ACC112 (cell line): ENCODE measurements at regions not wholly inside any gene's neighbourhood (a gene's known extent, or its start where the extent isn't known, plus 50 kb on each side); places are given as distances from the start of the nearest gene placed in this dataset.

Experiments
- H2AFZ ChIP-seq: fragments of 200-600 bp; sonication (generic); one replicate; pipeline ENCODE4 v1.6.0; 2017; ENCODE audit warnings: antibody characterized with exemption, low read length; ENCODE audit not compliant: unreplicated experiment
- H3K27ac ChIP-seq: fragments of 200-600 bp; sonication (generic); 2 replicates; pipeline ENCODE4 v1.5.1; 2014; ENCODE audit warnings: low read depth, mild to moderate bottlenecking, antibody characterized with exemption, low read length, moderate library complexity
- H3K27me3 ChIP-seq: fragments of 200-600 bp; sonication (generic); 2 replicates; pipeline ENCODE4 v1.6.1; 2014; ENCODE audit warnings: mild to moderate bottlenecking, antibody characterized with exemption, low read length, moderate library complexity, mixed read lengths; ENCODE audit not compliant: insufficient read depth
- H3K36me3 ChIP-seq: fragments of 200-600 bp; sonication (generic); 2 replicates; pipeline ENCODE4 v1.6.1; 2016; ENCODE audit warnings: mild to moderate bottlenecking, antibody characterized with exemption, low read length, moderate library complexity, mixed read lengths; ENCODE audit not compliant: insufficient read depth
- H3K4me1 ChIP-seq: fragments of 200-600 bp; sonication (generic); one replicate; pipeline ENCODE4 v1.6.1; 2016; ENCODE audit warnings: low read length, mixed read lengths; ENCODE audit not compliant: insufficient read depth, unreplicated experiment, control insufficient read depth
- H3K4me3 ChIP-seq: fragments of 200-600 bp; sonication (generic); 2 replicates; pipeline ENCODE4 v1.5.1; 2014; ENCODE audit warnings: mild to moderate bottlenecking, low read depth, low read length
- H3K79me2 ChIP-seq: fragments of 200-600 bp; sonication (generic); one replicate; pipeline ENCODE4 v1.6.0; 2016; ENCODE audit warnings: low read length; ENCODE audit not compliant: control insufficient read depth, unreplicated experiment, insufficient read depth

DNA sequence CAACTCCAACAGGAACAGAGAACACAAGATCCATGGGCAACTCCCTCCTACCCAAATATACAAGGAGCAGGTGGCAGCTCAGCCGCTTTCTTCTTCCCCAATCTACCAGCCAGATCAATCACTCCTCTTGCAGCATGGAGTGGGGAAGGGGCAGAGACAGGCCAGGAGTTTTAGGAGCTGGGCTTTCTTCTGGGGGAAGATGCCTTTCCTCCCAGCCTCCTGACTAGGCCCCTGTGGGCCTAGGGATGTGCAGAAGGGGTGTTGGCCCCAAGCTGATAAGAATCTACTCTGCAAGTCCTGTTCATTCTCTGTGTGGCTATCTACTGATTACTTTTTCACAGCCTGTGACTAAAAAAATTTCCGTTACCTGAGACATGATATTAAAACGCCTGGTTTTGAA is 189.0 kb downstream of the BCAS1 start:
- Histone ChIP-seq H3K79me2 (no peaks in the 10 kb centered on the region), H2AFZ (no peak overlapping the region), H3K4me1 (peaks cover 16% of the 10 kb centered on the region), H3K27ac (no peak overlapping the region), H3K4me3 (no peak overlapping the region), H3K36me3 (no peaks in the 10 kb centered on the region), H3K27me3 (no peaks in the 10 kb centered on the region)

- no peak overlapping the region for H3K4me3 ChIP-seq
- no peak overlapping the region for H3K27ac ChIP-seq
- no peaks in the 10 kb centered on the region for H3K79me2 ChIP-seq
- no peak overlapping the region for H2AFZ ChIP-seq
- no peaks in the 10 kb centered on the region for H3K27me3 ChIP-seq
- H3K36me3 ChIP-seq: no peaks in the 10 kb centered on the region
- H3K4me1 ChIP-seq: peaks cover 16% of the 10 kb centered on the region
These were observed 190.2 kb downstream of the BCAS1 start for GRCh38 chr20:53880108-53880641.

DNA sequence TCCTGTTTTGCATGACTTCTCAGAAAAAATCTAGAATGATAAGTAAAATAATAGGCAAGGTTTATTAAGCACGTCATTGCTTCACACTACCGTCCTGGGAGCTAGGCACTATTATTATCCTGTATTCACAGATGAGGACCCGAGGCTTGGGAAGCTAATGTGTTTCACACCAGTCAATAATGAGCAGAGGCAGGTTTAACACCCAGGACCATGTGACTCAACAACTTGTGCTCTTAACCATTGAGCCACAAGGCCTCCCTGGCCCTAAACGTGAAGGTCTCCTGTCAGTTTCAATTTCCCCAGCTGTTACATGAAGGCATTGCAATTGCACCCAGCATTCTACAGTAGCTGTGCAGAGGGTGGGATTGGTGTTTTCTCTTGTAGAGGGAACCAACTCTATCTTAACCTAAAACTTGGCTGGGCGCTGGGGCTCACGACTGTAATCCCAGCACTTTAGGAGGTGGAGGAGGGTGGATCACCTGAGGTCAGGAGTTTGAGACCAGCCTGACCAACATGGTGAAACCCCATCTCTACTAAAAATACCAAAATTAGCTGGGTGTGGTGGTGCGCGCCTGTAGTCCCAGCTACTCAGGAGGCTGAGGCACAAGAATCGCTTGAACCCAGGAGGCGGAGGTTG is 191.2 kb downstream of the BCAS1 start:
- no peak overlapping the region for H3K27ac ChIP-seq
- no peaks in the 10 kb centered on the region for H3K36me3 ChIP-seq
- no peaks in the 10 kb centered on the region for H3K79me2 ChIP-seq
- no peaks in the 10 kb centered on the region for H3K27me3 ChIP-seq
- H3K4me3 ChIP-seq: no peak overlapping the region
- peaks cover 10% of the 10 kb centered on the region for H3K4me1 ChIP-seq
- H2AFZ ChIP-seq: no peak overlapping the region

GRCh38 chr20:53878262-53879047 is 191.9 kb downstream of the BCAS1 start:
- Histone ChIP-seq H2AFZ (no peak overlapping the region), H3K27me3 (no peaks in the 10 kb centered on the region), H3K79me2 (no peaks in the 10 kb centered on the region), H3K4me1 (peaks cover 4% of the 10 kb centered on the region), H3K36me3 (no peaks in the 10 kb centered on the region), H3K27ac (no peak overlapping the region), H3K4me3 (no peak overlapping the region)

GRCh38 chr20:53876956-53877355 is 193.4 kb downstream of the BCAS1 start:
- no peak overlapping the region for H3K27ac ChIP-seq
- no peak overlapping the region for H3K4me3 ChIP-seq
- H3K4me1 ChIP-seq: peaks cover 14% of the 10 kb centered on the region
- H3K27me3 ChIP-seq: no peaks in the 10 kb centered on the region
- no peaks in the 10 kb centered on the region for H3K79me2 ChIP-seq
- no peaks in the 10 kb centered on the region for H3K36me3 ChIP-seq
- no peak overlapping the region for H2AFZ ChIP-seq

GRCh38 chr20:53876470-53876869 is 193.9 kb downstream of the BCAS1 start:
- peaks cover 19% of the 10 kb centered on the region for H3K4me1 ChIP-seq
- H3K4me3 ChIP-seq: no peak overlapping the region
- H3K27ac ChIP-seq: no peak overlapping the region
- no peaks in the 10 kb centered on the region for H3K36me3 ChIP-seq
- no peaks in the 10 kb centered on the region for H3K79me2 ChIP-seq
- H3K27me3 ChIP-seq: no peaks in the 10 kb centered on the region
- no peak overlapping the region for H2AFZ ChIP-seq

DNA sequence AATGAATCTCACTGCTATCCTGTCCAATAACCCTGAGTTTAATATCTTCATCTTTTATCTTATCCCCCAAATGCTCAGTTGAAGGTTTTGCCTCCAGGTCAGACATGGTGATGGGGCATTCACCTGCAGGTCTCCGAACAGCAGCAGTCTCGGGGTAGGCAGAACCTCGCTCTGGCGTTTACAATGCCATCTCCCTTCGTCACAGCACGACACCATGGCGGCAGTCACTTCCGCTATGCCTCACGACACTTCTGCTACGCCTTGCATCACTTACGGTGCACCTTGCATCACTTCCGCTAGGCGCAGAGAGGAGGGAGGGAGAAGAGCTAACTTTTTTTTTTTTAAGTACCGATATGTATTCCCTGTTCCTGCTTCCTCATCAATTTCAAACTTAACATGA is 194.9 kb downstream of the BCAS1 start:
- no peaks in the 10 kb centered on the region for H3K36me3 ChIP-seq
- H2AFZ ChIP-seq: no peak overlapping the region
- no peaks in the 10 kb centered on the region for H3K79me2 ChIP-seq
- no peaks in the 10 kb centered on the region for H3K27me3 ChIP-seq
- peaks cover 20% of the 10 kb centered on the region for H3K4me1 ChIP-seq
- no peak overlapping the region for H3K27ac ChIP-seq
- H3K4me3 ChIP-seq: no peak overlapping the region

DNA sequence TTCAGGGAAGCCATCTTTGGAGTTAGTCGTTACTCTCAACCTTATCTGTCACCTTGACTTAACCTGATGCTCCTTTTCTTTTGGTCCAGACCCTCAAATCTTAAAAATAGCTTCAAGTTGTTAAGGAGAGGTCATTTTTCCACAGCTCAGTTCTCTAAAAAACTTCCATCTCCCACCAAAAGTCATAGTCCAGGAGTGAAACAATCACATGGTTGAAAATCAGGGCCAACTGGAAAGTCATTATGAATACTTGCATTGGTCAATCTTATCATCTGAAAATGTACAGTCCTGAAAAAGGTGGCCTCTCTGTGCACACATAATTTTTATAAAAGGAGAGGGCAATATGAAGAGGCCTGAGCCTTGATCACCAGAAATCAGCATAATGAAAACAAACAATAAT is 195.7 kb downstream of the BCAS1 start:
- no peaks in the 10 kb centered on the region for H3K36me3 ChIP-seq
- H3K27ac ChIP-seq: no peak overlapping the region
- peaks cover 20% of the 10 kb centered on the region for H3K4me1 ChIP-seq
- no peaks in the 10 kb centered on the region for H3K27me3 ChIP-seq
- no peak overlapping the region for H3K4me3 ChIP-seq
- no peaks in the 10 kb centered on the region for H3K79me2 ChIP-seq
- H2AFZ ChIP-seq: peak overlapping the region; percentile 21

GRCh38 chr20:53874104-53874503 is 196.3 kb downstream of the BCAS1 start:
- Histone ChIP-seq H3K79me2 (no peaks in the 10 kb centered on the region), H2AFZ (no peak overlapping the region), H3K4me1 (peaks cover 24% of the 10 kb centered on the region), H3K4me3 (no peak overlapping the region), H3K27me3 (no peaks in the 10 kb centered on the region), H3K36me3 (no peaks in the 10 kb centered on the region), H3K27ac (no peak overlapping the region)

- peak overlapping the region; percentile 34; the same call in 1 of the 2 replicates for H3K4me3 ChIP-seq
- H3K79me2 ChIP-seq: no peaks in the 10 kb centered on the region
- no peak overlapping the region for H3K27ac ChIP-seq
- H3K36me3 ChIP-seq: no peaks in the 10 kb centered on the region
- peak overlapping the region; percentile 98 for H2AFZ ChIP-seq
- peaks cover 24% of the 10 kb centered on the region for H3K4me1 ChIP-seq
- H3K27me3 ChIP-seq: no peaks in the 10 kb centered on the region
These were observed 197.2 kb downstream of the BCAS1 start for GRCh38 chr20:53873230-53873604.
